IMR-90 (cell line): ENCODE measurements at regions not wholly inside any gene's neighbourhood (a gene's known extent, or its start where the extent isn't known, plus 50 kb on each side); places are given as distances from the start of the nearest gene placed in this dataset.

ENCODE experiments used
- ATAC-seq: fragments of 200-7000 bp; cut with Tn5 transposase; 2 replicates; pipeline ENCODE4 v1.9.1; 2020; ENCODE audit warnings: low read depth, mild to moderate bottlenecking, moderate library complexity
- BruUV-seq: library from RNA; stranded (reverse); fragments of 400-500 nt; replicated peaks from 2 replicates; lab custom pipeline; 2021; lab: Mats Ljungman, UMichigan
- CTCF ChIA-PET: fragments of 300-600 bp; formaldehyde crosslinking; extraction: SDS; loops from one replicate; lab custom pipeline; 2021; ENCODE audit warnings: antibody characterized with exemption; lab: Yijun Ruan, JAX
- POLR2A ChIA-PET: fragments of 300-600 bp; sonication (Branson Sonifier 250); formaldehyde crosslinking; loops from one replicate; lab custom pipeline; 2022; ENCODE audit warnings: antibody characterized with exemption; ENCODE audit not compliant: unreplicated experiment; lab: Charles Lee
- DNase-seq: peaks from one replicate; pipeline ENCODE4 v3.0.0; 2013
- H2AFZ ChIP-seq: replicated peaks from 2 replicates; pipeline ENCODE3; 2013; ENCODE audit warnings: low read length, mild to moderate bottlenecking; ENCODE audit not compliant: poor library complexity
- H2AK5ac ChIP-seq: 2 replicates; pipeline ENCODE4 v1.6.1; 2013; ENCODE audit warnings: low read depth, low read length, inconsistent platforms
- H2AK9ac ChIP-seq: replicated peaks from 2 replicates; pipeline ENCODE3; 2013; ENCODE audit warnings: mild to moderate bottlenecking, low read depth, low read length, moderate library complexity; ENCODE audit not compliant: poor library complexity
- H2BK120ac ChIP-seq: 2 replicates; pipeline ENCODE4 v1.6.1; 2013; ENCODE audit warnings: low read depth, low read length, inconsistent platforms
- H2BK15ac ChIP-seq: 3 replicates; pipeline ENCODE4 v1.6.1; 2013; ENCODE audit warnings: low read depth, low read length, inconsistent platforms
- H2BK20ac ChIP-seq: 2 replicates; pipeline ENCODE4 v1.6.1; 2013; ENCODE audit warnings: low read depth, mild to moderate bottlenecking, inconsistent platforms, low read length, moderate library complexity
- H2BK5ac ChIP-seq: 2 replicates; pipeline ENCODE4 v1.6.1; 2013; ENCODE audit warnings: mild to moderate bottlenecking, low read depth, low read length, inconsistent platforms; ENCODE audit not compliant: poor library complexity, severe bottlenecking
- H3K14ac ChIP-seq: replicated peaks from 2 replicates; pipeline ENCODE4 v1.6.1; 2013; ENCODE audit warnings: low read depth, low read length, inconsistent platforms
- H3K18ac ChIP-seq: 2 replicates; pipeline ENCODE4 v1.6.1; 2013; ENCODE audit warnings: low read depth, low read length, control low read depth
- H3K23ac ChIP-seq: 2 replicates; pipeline ENCODE4 v1.6.1; 2013; ENCODE audit warnings: low read depth, low read length, inconsistent platforms
- H3K27ac ChIP-seq: 2 replicates; pipeline ENCODE4 v1.5.1; 2013; ENCODE audit warnings: mild to moderate bottlenecking, control low read depth, low read length; ENCODE audit not compliant: insufficient read depth
- H3K27me3 ChIP-seq: 2 replicates; pipeline ENCODE4 v1.6.1; 2013; ENCODE audit warnings: low read length; ENCODE audit not compliant: control insufficient read depth, insufficient read depth
- H3K36me3 ChIP-seq: 2 replicates; pipeline ENCODE4 v1.6.1; 2013; ENCODE audit warnings: low read length, mixed read lengths; ENCODE audit not compliant: control insufficient read depth, insufficient read depth
- H3K4ac ChIP-seq: 2 replicates; pipeline ENCODE4 v1.6.1; 2013; ENCODE audit warnings: low read depth, low read length, inconsistent platforms
- H3K4me1 ChIP-seq: 2 replicates; pipeline ENCODE4 v1.6.1; 2013; ENCODE audit warnings: low read length, mixed read lengths; ENCODE audit not compliant: control insufficient read depth, insufficient read depth
- H3K4me2 ChIP-seq: 2 replicates; pipeline ENCODE4 v1.6.1; 2013; ENCODE audit warnings: low read depth, mild to moderate bottlenecking, control low read depth, low read length, moderate library complexity
- H3K4me3 ChIP-seq: 2 replicates; pipeline ENCODE4 v1.5.1; 2013; ENCODE audit warnings: low read depth, mild to moderate bottlenecking, control low read depth, low read length, moderate library complexity; ENCODE audit not compliant: insufficient read depth
- H3K56ac ChIP-seq: 2 replicates; pipeline ENCODE4 v1.6.1; 2013; ENCODE audit warnings: low read length, inconsistent platforms; ENCODE audit not compliant: insufficient read depth; ENCODE audit errors: extremely low read depth
- H3K79me1 ChIP-seq, 2 experiments: 2 replicates each; pipeline ENCODE4 v1.6.1; 2013; ENCODE audit warnings: low read length in 2 of 2, inconsistent platforms in 1 of 2, low read depth in 1 of 2
- H3K9ac ChIP-seq: 2 replicates; pipeline ENCODE4 v1.6.1; 2013; ENCODE audit warnings: low read depth, low read length, control low read depth
- H3K9me1 ChIP-seq: 2 replicates; pipeline ENCODE4 v1.6.1; 2013; ENCODE audit warnings: low read length, inconsistent platforms; ENCODE audit not compliant: insufficient read depth
- H3K9me3 ChIP-seq: 2 replicates; pipeline ENCODE4 v1.6.1; 2013; ENCODE audit warnings: low read length; ENCODE audit not compliant: control insufficient read depth, insufficient read depth
- H4K20me1 ChIP-seq: 2 replicates; pipeline ENCODE4 v1.6.1; 2013; ENCODE audit warnings: low read length, inconsistent platforms; ENCODE audit not compliant: insufficient read depth
- H4K5ac ChIP-seq: 2 replicates; pipeline ENCODE4 v1.6.1; 2013; ENCODE audit warnings: mild to moderate bottlenecking, low read depth, low read length, control low read depth
- H4K8ac ChIP-seq, 2 experiments: 2 replicates each; pipeline ENCODE4 v1.6.1; 2013; ENCODE audit warnings: low read depth in 2 of 2, low read length in 2 of 2, control low read depth in 1 of 2, inconsistent platforms in 1 of 2
- H4K91ac ChIP-seq: 2 replicates; pipeline ENCODE4 v1.6.1; 2013; ENCODE audit warnings: low read depth, low read length, inconsistent platforms; ENCODE audit not compliant: insufficient read depth
- CHD1 ChIP-seq: IDR thresholded peaks from 2 replicates; pipeline ENCODE4 v1.6.1; 2012; ENCODE audit warnings: low read depth, low read length, improper control_type of control experiment
- MAFK ChIP-seq: IDR thresholded peaks from 2 replicates; pipeline ENCODE4 v1.6.1; 2012; ENCODE audit warnings: low read depth, low read length, improper control_type of control experiment
- WGBS, 2 experiments: methylation state at CpG; one replicate each; pipeline versions ENCODE4 v1.1.5 to v1.1.7; 2013; ENCODE audit warnings: missing lambda C conversion rate in 2 of 2; ENCODE audit not compliant: insufficient read length in 1 of 2; ENCODE audit errors: extremely low coverage in 2 of 2; 5-methylcytosine and 5-hydroxymethylcytosine counted together
- dilution Hi-C: fragments of 300-500 bp; cut with HindIII; formaldehyde crosslinking; loops from one replicate; pipeline ENCODE4 v1.14.3; 2018; ENCODE audit warnings: low sequenced_read_pairs; ENCODE audit not compliant: unreplicated experiment
- in situ Hi-C: fragments of 300-500 bp; cut with MboI; formaldehyde crosslinking; loops from 3 replicates; pipeline ENCODE4 v1.14.3; 2019; ENCODE audit warnings: low sequenced_read_pairs, inconsistent platforms, mixed read lengths
- intact Hi-C: fragments of 100-400 bp; cut with micrococcal nuclease; formaldehyde crosslinking; loops from 2 replicates; pipeline ENCODE4 v1.10.0; 2022

- no peak overlapping the region for H3K9ac ChIP-seq
- no peak overlapping the region for H4K5ac ChIP-seq
- H2BK20ac ChIP-seq, result no peak overlapping the region
- intact Hi-C loops (no loop called here), in situ Hi-C loops (no loop called here), dilution Hi-C loops (no loop called here)
- DNase-seq (no peak), ATAC-seq (no peak)
- no peak overlapping the region for H3K27ac ChIP-seq
- CTCF ChIA-PET, result no interaction called here
- no peak overlapping the region for H3K14ac ChIP-seq
- no peak overlapping the region for H4K91ac ChIP-seq
- H4K20me1 ChIP-seq, result no peaks in the 10 kb centered on the region
- no peaks in the 10 kb centered on the region for H3K79me1 ChIP-seq
- WGBS, 2 experiments, result no CpG with 5 or more reads among the region's 3 CpGs
- no peak overlapping the region for H4K8ac ChIP-seq
- no peaks in the 10 kb centered on the region for H3K36me3 ChIP-seq
- no peaks in the 10 kb centered on the region for H3K9me1 ChIP-seq
- no peak overlapping the region for H3K18ac ChIP-seq
- no peak overlapping the region for H3K4me2 ChIP-seq
- H2AK5ac ChIP-seq, result no peak overlapping the region
- H3K4me3 ChIP-seq, result no peak overlapping the region
- no peak overlapping the region for H2BK5ac ChIP-seq
- H3K4ac ChIP-seq, result no peak overlapping the region
- BruUV-seq, result no TSS peak
- TF ChIP-seq MAFK (peak; percentile 75), CHD1 (no peak)
- no peak overlapping the region for H2AK9ac ChIP-seq
- H3K4me1 ChIP-seq, result no peaks in the 10 kb centered on the region
- no peak overlapping the region for H3K23ac ChIP-seq
- H3K9me3 ChIP-seq, result no peaks in the 10 kb centered on the region
- H3K27me3 ChIP-seq, result no peaks in the 10 kb centered on the region
- H2BK15ac ChIP-seq, result no peak overlapping the region
- no peak overlapping the region for H3K56ac ChIP-seq
- POLR2A ChIA-PET, result no interaction called here
- no peak overlapping the region for H2AFZ ChIP-seq
- H2BK120ac ChIP-seq, result no peak overlapping the region
Measured at GRCh38 chr6:141364694-141365093, 768.0 kb upstream of the GJE1 start.
